ENCODE measurements at regions not wholly inside any gene's neighbourhood (a gene's known extent, or its start where the extent isn't known, plus 50 kb on each side); places are given as distances from the start of the nearest gene placed in this dataset.

DNA sequence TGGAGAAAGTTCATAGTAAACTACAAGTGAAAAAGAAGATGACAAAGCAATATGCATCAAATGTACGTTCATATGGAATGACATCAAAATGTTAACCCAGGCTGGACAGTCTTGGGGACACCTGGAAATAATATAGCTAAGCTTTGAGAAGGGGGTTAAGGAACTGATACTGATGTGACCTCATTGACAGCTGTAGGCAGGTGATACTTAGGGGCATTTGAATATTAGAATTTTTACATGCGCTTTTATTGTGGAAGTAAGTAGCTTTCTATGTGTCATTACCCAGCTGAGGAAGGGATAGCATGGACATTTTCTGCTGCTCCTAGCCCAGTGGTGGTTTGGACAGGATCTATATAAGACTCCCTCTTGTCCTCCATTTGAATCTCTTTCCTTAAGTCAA lies 299.7 kb downstream of the CWC27 start:
- no peak for DNase-seq

DNA sequence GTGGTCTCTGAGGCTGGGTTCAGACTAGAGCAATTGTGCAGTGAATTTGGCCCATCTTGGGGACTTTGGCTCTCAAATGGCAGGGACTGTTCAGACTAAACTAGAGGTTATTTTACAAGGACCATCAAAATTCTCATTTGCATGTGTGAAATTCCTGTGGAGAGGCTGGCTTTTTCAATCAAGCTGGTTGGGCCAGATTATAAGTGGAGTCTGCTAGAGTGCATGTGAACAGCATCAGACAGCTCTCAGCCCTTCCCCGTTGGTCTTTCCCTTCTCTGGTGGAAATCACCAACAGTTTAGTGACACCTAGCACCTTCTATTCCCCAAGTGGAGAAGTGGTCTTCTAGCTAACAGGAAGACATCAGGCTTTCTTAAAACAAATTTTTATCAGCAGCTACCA lies 301.3 kb downstream of the CWC27 start:
- DNase-seq, result no peak

DNA sequence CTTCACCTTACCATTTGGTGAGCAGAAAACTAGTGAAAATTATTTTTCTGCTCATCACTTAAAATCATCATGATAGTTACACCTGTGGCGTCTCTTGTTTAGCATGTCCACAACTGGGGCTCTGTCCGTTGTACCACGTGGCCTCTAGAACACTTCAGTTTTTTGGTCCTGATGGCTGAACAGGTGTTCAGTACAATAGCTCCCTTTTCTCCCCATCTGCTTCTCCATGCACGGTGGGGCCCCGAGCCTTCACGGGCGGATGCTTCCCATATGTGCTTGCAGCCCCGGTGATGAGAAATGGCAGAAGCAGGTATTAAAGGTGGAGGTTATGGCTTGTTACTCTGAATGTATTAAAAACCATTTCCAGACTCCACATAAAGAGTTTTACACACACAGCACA lies 304.1 kb downstream of the CWC27 start:
- no peak for DNase-seq

DNA sequence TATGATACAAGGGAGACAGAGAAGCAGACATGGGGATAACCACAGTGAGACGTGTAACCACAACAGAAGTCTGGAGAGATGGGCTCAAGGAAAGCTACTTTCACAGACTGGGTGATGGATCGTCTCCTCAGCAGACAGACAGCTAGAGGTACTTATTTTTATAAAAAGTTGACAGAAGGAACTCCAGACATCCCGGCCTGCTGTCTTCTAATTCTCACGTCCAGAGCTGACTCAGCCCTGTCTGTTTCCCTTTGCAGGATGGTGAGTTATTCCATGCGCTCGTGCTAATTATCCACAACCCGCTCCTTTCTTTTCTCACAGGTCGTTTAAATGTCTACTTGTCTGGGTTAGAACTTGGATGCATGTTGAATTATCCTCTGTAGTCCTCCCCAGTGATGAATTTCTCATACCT lies 304.5 kb downstream of the CWC27 start:
- no peak for DNase-seq

DNA sequence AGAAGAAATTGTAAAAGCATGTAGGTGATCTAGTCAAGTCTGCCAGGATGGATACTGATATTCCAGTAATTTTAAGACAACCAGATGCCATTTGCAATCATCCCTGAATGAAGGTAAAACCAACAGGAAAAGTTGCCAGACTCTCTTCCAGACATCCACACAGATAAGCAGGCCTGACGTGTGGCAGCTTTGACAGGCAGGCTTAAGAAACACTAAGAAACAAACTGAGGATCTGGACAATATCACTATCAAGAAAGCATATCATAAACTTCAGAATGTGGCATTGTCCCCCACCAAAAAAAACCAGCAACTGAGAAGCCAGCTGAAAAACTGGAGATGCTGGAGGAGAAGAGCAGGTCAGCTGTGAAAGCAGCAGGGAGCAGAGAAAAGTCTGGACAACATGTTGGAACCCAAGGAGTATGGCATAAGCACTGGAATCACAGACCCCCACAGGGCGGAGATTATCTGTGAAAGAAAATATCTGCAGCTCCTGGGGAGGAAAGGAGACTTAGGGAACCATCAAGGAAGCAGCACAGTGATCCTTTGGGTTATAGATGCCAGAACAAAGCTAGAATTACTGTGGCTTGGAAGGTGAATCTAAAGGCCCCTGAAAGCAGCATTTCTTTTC lies 307.0 kb downstream of the CWC27 start:
- no peak for DNase-seq

DNA sequence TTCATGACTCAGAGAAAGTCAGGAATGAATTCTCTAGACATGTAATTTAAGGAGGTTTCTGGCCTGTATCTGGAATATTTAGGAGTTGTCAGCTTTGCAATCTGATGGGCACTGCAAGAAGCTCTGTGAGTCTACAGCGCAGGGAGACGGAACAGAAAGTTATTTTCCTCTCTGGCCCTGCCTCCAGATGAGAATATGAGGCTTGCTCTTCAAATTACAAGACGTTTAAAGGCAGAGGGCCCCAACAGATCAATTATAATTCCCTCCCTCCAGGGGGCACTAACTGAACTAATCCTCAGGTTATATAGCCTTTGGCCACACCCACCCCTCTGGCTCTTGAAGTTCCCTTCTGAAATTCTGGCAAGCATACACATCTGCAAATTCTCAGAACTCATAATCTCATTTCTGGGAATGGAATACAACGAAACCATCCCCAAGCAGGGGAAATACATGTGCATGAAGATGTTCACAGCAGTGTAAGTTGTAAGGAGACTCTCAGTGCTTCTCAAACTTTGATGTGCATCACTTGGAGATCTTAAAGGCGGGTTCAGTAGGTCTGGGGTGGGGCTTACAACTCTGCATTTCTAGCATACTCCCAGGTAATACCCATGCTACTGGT lies 307.6 kb downstream of the CWC27 start:
- DNase-seq, result peak; percentile 65 to 75

DNA sequence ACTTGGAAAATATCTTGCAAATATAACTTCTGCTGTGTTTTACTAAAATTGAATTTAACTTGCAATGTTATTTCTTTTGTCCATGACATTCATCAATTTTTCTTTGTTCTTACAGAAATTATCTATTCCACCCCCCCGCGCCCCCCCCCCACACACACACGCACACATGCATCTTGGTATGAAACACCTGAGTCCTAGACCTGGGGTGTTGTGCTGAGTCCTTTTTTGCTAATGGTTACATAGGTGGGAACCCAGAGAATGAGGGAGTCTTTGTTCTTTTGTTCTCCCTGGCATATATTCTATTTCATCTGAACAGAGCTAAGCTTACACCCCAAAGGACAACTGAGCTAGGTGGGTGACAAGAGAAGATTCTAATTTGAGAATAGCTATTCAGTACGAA lies 308.9 kb downstream of the CWC27 start:
- DNase-seq, result no peak

DNA sequence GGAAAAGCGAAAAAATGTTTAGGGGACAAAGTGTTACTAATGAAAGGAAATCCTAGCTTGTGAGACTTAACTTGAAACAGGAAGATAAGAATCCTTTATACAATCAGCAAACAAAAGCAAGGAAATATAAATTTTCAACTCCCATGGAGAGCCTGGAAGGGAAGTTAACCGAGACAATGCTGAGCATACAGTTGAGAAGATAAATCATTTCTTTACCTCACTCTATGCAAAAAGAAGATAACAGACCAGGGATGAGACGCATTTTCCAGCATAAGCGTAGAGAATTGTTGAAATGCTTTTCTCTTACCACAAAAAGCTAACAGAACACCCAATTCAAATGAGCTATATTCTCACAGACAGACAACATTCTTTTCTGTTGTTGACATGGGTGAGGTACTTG lies 309.6 kb downstream of the CWC27 start:
- DNase-seq, result no peak

DNA sequence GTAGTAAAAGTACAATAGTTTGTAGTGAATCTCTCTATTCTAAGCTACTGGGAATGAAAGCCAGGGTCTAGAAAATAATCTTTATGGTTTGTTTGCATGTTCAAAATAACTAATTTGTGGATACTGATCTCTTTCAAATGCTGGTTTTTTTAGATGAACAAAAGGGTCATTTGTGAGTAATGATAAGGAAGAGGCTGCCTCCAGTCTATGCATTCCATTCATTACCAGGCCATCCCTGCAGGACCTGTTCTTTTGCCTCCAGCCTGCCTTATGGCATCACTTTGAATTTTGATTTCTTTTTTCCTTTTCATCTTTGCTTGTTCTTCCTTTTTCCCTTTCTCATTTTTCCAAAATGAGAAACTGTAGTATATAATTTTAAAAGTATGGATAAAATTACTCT lies 312.3 kb downstream of the CWC27 start:
- DNase-seq, result no peak

DNA sequence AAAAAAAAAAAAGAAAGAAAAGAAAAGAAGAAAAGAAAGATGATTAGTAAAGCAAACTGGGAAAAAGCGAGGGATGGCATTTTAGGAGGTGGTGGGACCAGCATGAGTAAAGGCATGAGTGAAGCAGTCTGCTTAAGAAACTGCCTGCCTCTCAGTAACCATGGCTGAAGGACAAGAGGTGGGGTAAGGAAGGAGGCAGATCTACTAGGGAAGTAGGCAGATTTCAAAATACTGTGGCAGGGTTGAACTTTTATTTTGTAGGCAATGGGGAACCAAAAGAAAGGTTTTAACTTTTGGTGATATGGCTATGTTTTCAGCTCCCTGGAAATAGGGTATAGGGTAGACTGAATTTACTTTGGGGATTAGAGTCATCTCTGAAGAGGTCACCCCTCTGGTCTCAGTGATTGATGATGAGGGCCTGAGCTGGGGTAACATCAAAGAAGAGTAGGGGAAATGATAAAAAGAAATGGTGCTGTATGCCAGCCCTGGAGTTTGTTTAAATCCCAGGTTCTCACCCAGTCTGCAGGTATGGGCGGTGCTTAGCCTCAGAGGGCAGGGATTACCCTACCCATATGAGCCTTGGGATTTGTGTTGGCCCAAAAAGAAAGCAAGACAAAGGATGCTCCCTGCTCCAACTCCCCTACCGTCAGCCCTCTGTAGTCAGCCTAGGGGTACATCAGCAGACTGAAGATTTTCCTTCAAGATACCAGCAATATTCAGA lies 316.2 kb downstream of the CWC27 start:
- no peak for DNase-seq

DNA sequence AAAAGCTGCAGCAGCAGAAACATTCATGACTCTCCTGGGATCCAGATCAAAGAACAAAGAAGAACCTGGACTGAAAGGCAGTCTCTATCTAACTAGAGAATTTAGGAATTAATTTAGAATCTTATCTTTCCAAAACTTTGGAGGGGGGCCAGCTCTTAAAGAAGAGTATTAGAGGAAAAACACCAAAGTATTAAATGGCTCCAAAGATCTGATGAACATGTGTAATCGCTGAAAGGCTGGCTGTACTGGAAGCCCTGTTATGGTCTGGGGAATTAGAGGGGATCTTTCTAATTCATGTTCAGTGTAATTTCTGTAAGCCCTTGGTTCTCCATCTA lies 316.8 kb downstream of the CWC27 start:
- no peak for DNase-seq

DNA sequence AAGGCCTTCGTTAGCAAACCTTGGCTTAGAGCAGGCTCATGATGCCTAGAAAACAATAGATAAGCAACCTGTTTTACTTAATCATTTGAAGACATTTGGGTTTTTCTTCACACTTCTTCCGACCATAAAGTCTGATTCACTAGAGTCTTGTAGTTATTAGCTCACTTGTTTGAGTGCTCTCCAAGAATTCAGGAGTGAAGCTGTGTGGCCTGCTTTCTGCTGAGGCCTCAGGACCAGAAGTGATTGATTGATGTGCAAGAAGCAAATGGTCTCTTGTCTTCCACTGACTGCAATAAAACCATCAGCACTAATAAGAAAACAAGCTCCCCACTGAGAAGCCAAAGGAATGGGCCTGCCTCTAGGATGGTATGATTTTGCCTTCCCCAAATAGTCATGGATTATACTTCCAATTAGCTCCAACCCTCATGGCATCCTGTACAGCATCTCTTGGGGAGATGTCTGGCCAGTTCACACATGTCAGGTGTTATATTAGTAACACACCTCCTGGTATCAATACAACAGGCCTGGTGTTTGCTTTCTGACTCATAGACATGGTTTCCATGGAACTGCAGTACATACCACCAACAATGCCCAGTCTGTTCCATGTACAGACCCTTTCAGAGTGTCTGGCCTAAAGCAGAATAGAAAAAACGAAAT lies 317.6 kb downstream of the CWC27 start:
- DNase-seq, result no peak

DNA sequence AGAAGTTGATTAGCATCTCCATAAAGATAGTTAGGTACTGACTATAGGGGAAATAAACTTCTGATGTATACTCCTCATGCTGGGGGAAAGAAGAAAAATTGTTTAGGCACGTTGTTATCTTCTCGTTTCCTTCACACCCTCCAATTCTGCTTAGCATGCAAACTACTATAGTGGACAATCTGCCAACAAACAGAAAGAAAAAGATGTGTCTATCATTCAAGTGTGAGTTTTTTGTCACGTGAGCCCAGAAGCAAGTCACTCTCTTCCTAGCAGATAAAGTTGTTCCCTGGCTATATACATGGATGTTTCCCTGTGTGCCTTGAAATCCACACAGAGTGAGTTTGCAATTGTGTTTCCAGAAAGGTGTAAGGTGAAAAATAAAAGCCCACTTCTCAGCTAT lies 318.4 kb downstream of the CWC27 start:
- DNase-seq, result no peak

DNA sequence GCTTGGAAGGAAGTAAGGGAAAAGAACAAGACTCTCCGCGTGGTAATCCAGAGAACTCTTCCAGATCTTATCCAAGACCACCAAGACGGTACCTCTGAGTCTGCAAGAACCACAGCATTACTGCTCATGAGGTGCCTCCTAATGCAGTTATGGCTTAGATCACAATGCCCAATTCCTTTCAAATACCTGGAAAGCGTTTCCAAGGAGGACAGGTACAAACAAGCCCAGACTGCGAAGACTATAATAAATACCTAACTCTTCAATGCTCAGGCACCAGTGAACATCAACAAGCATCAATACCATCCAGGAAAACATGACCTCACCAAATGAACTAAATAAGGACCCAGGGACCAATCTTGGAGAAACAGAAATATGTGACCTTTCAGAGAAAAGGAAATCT lies 325.5 kb downstream of the CWC27 start:
- no peak for DNase-seq

DNA sequence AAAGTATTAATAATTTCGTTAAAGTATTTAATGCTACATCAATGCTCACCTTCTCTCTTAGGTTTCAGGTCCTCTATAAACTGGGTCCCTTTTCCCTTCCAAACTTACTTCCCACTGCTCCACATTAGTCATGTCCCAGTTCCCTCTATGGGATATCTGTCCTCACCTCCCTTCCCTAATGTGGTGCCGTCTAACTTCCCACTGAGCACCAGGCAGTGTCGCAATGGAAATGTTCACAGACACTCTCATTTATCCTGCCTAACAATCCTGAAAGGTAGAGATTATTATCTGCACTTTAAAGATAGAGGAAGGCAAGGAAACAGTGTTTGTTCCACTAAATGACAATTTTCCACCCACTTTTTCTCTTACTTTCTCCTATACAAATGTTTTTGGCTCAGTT lies 329.7 kb downstream of the CWC27 start:
- DNase-seq, result no peak

Measured in CD4-positive, alpha-beta T cell treated with Interferon alpha-2 for 1 hour (primary cell).